Neural progenitor cell (in vitro differentiated cells): ENCODE measurements at regions not wholly inside any gene's neighbourhood (a gene's known extent, or its start where the extent isn't known, plus 50 kb on each side); places are given as distances from the start of the nearest gene placed in this dataset.

ENCODE experiments used
- DNase-seq: peaks from one replicate; pipeline ENCODE4 v3.0.0-alpha.2; 2016; ENCODE audit warnings: low spot score
- H2AFZ ChIP-seq: fragments of 200-600 bp; sonication (generic); replicated peaks from 2 replicates; pipeline ENCODE4 v1.6.1; 2016; ENCODE audit warnings: antibody characterized with exemption
- H3F3A ChIP-seq: fragments of 200-600 bp; sonication (generic); 2 replicates; pipeline ENCODE4 v1.6.1; 2016; ENCODE audit warnings: antibody characterized with exemption, low read depth
- H3K27ac ChIP-seq: fragments of 200-600 bp; sonication (generic); 2 replicates; pipeline ENCODE4 v1.5.1; 2016; ENCODE audit warnings: mild to moderate bottlenecking
- H3K27me3 ChIP-seq: fragments of 200-600 bp; sonication (generic); 2 replicates; pipeline ENCODE4 v1.6.1; 2016; ENCODE audit warnings: mild to moderate bottlenecking, moderate library complexity
- H3K36me3 ChIP-seq: fragments of 200-600 bp; sonication (generic); 2 replicates; pipeline ENCODE4 v1.5.1; 2016
- H3K4me1 ChIP-seq: fragments of 200-600 bp; sonication (generic); 2 replicates; pipeline ENCODE4 v1.6.1; 2016; ENCODE audit warnings: mixed run types
- H3K4me2 ChIP-seq: fragments of 200-600 bp; sonication (generic); 2 replicates; pipeline ENCODE4 v1.6.1; 2016
- H3K4me3 ChIP-seq: fragments of 200-600 bp; sonication (generic); 2 replicates; pipeline ENCODE4 v1.5.1; 2016
- H3K79me2 ChIP-seq: fragments of 200-600 bp; sonication (generic); 2 replicates; pipeline ENCODE4 v1.6.1; 2016; ENCODE audit warnings: low read depth
- H3K9ac ChIP-seq: fragments of 200-600 bp; sonication (generic); 2 replicates; pipeline ENCODE4 v1.6.1; 2016
- H3K9me3 ChIP-seq: fragments of 200-600 bp; sonication (generic); 2 replicates; pipeline ENCODE4 v1.5.1; 2016; ENCODE audit warnings: low read depth
- H4K20me1 ChIP-seq: fragments of 200-600 bp; sonication (generic); 2 replicates; pipeline ENCODE4 v1.6.1; 2016; ENCODE audit warnings: low read depth
- H3K27ac Mint-ChIP-seq: 3 replicates; pipeline ENCODE4 v1.8.0; 2021; ENCODE audit warnings: mixed read lengths
- H3K27me3 Mint-ChIP-seq: 2 replicates; pipeline ENCODE4 v1.8.0; 2022; ENCODE audit warnings: low read depth, mild to moderate bottlenecking, inconsistent platforms, moderate library complexity, mixed read lengths; ENCODE audit not compliant: insufficient read depth
- H3K36me3 Mint-ChIP-seq: 3 replicates; pipeline ENCODE4 v1.8.0; 2021; ENCODE audit warnings: mixed read lengths
- H3K4me1 Mint-ChIP-seq: 3 replicates; pipeline ENCODE4 v1.8.0; 2021; ENCODE audit warnings: mixed read lengths
- H3K4me3 Mint-ChIP-seq: 3 replicates; pipeline ENCODE4 v1.8.0; 2021; ENCODE audit warnings: mild to moderate bottlenecking, moderate library complexity, mixed read lengths
- H3K9me3 Mint-ChIP-seq: 3 replicates; pipeline ENCODE4 v1.8.0; 2020; ENCODE audit warnings: mixed read lengths
- CTCF ChIP-seq: fragments of 200-600 bp; sonication (generic); IDR thresholded peaks from 2 replicates; pipeline ENCODE4 v1.5.1; 2017; ENCODE audit warnings: antibody characterized with exemption, mild to moderate bottlenecking
- EZH2 ChIP-seq: fragments of 200-600 bp; sonication (generic); IDR thresholded peaks from 2 replicates; pipeline ENCODE4 v1.6.1; 2017; ENCODE audit warnings: antibody characterized with exemption, mild to moderate bottlenecking, moderate library complexity
- EZH2phosphoT487 ChIP-seq: fragments of 200-600 bp; sonication (generic); IDR thresholded peaks from 2 replicates; pipeline ENCODE4 v1.6.1; 2017; ENCODE audit warnings: antibody characterized with exemption

- Histone ChIP-seq H3K79me2 (no peaks in the 10 kb centered on the region), H3K36me3 (no peaks in the 10 kb centered on the region), H3K4me3 (no peak overlapping the region), H3F3A (no peaks in the 10 kb centered on the region), H3K9me3 (no peaks in the 10 kb centered on the region), H2AFZ (no peak overlapping the region), H3K4me2 (no peak overlapping the region), H4K20me1 (no peaks in the 10 kb centered on the region), H3K27ac (no peak overlapping the region), H3K9ac (no peak overlapping the region), H3K27me3 (no peaks in the 10 kb centered on the region), H3K4me1 (no peaks in the 10 kb centered on the region)
- Mint-ChIP-seq H3K9me3 (no peaks in the 10 kb centered on the region), H3K4me3 (no peak overlapping the region), H3K4me1 (no peaks in the 10 kb centered on the region), H3K27me3 (peaks cover 2% of the 10 kb centered on the region), H3K27ac (no peak overlapping the region), H3K36me3 (no peaks in the 10 kb centered on the region)
- TF ChIP-seq EZH2phosphoT487 (no peak), CTCF (peak; percentile 45), EZH2 (no peak)
- peak; percentile 23 for DNase-seq
These were observed 52.2 kb upstream of the GALNT13 start for GRCh38 chr2:153819501-153819900.
